ENCODE measurements at regions not wholly inside any gene's neighbourhood (a gene's known extent, or its start where the extent isn't known, plus 50 kb on each side); places are given as distances from the start of the nearest gene placed in this dataset.
A peak's percentile ranks its signal among the peaks of the same experiment; 100 is the strongest.
"Not testable (repeated sequence)": the region's sequence is repeated elsewhere in the genome, so short reads cannot be mapped to it uniquely, and the experiment has no call there.

DNA sequence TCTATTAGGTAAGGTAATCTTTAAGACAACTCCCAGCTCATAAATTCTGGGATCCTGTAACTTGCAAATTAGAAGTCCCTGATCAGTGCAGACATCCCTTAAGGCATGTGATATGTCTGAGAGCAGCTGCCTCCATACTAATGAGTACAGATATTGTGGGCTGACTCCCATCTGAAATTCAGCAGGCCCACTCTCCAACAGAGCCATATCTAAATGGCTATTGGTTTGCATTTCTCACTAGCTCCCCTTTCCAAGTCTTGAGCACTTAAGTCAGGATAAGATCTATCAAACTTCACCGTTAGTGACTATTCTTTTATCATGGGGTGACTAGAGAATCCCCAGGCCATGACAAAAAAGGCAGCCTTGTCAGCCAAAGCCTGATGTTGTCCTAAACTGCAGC, 785.4 kb downstream of the IPMK start:
- no peak for DNase-seq

DNA sequence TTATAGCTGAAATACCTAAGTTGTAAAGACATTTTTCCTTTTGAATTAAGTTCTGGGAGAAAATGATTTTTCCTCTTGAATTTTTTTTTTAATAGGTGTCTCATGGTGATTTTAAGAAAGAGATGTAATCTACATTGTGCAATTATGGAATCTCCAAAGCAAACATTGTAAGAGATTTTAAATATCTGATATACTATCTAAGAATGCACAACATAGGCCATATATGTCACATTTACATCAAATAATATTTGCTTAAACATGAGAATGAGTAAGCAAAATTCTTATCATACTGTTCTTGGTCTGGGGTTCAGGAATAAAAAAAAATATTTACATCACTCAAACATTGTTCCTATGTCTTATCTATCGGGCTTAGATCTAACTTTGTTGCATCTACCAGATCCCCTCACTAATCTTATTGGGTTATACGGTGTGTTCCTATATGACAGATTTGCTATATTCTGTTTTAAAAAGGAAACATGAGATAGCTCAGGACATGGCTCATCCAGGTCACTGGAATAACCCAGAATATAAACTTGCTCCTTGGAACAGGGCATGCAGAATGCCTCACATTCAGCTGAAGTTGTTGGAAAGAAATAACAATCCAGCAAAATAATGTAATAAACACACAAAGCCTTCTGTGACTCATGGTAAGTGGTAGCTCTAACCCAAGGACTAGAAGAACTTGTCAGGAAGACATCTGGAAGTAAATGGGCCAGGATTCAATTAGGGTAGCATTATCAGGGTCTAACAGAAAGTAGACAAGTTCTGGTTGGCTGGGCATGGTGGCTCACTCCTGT, 794.7 kb downstream of the IPMK start:
- no peak for DNase-seq

DNA sequence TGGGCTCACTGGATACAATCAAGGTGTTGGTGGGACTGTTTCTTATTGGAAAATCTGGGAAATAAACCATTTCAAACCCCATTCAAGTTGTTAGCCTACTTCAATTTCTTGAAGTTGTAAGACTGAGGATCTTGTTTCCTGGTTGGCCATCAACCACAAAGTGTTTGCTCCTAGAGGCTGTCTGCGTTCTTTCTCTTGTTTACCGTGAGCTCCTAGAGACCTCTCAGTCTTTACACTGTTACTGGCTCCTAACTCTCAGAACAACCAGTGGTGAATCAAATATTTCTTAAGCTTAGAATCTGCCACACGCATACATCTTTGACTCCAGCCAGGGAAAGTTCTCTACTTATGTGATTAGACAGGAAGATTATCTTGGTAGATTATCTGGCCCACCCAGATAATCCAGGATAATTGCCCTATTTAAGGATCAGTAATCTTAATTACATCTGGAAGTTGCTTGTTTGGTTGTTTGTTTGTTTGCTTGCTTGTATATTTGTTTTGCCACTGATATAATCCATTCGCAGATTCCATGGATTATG, 798.7 kb downstream of the IPMK start:
- no peak for DNase-seq

DNA sequence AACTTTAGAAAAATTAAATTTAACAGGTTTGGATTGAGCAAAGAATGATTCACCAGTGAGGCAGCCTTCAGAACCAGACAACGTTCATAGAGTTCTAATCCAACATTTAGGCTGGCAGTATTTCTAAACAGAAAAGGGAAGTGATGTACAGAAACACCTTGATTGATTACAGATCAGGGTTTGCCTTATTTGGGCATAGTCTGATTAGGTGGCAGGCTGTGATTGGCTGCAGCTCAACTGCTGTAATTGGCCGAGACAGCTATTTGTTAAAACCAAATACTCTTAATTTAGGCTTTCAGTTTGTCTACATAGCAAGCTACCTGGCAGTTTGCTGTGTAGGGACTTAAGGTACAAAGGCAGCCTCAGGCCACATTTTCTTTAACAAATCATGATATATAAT, 802.5 kb downstream of the IPMK start:
- DNase-seq: no peak

DNA sequence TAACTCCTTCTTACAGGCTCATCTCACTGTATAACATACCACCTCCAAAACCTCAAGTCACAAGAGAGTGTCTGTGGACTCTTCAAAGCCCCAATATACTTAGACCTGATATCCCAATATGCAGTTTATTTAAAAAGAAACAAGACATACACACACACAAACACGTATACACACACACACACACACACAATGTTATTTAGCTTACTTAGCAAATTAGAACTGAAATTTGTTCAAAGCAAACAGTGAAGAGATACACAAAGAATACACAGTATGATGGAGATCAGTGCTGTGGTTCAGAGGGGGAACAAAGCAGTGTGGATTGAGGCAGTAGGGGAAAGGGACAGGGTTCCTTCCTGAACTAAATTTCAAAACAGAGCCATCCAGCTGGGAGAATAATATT, 807.2 kb downstream of the IPMK start:
- DNase-seq: no peak

DNA sequence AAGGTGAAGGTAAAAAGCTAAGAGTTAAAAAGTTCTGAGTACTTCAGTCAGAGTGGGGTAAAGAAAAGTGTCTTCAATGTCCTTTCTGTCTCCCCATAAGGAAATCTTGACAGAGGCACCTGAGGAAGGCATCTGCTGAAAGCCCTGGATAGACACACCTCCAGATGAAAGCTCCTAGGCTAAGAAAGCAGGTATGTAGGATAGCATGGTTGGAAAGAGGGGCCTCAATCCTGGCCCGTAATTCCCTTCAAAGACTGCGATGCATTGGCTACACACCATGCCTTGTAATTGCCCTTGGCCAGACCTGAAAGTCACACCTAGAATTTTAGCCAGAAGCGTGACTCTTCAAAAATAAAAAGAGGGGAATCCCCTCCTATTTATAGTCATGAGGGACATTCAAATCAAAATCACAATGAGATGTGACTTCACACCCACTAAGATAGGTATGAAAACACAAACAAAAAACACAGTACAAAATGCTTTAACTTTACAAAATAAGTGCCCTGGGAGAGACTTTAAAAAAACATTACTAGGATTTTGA, 809.7 kb downstream of the IPMK start:
- no peak for DNase-seq

DNA sequence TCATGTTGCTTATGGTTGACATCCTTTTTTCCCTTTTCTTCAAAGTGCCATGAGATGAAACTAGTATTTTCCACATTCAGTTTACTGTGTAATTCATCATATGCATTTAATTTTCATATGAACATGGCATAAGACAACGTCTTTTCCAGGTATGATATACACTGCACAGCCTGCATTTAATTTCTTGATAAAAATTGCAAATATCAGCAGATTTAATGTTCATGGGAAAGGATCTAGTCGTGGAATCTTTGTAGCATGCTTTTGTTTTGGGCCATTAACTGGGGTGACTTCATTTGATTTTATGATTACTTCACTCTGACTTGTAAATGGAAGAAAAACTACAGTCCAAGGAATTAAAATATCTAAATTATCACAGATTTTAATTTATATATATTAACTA, 837.3 kb downstream of the IPMK start:
- DNase-seq: no peak

DNA sequence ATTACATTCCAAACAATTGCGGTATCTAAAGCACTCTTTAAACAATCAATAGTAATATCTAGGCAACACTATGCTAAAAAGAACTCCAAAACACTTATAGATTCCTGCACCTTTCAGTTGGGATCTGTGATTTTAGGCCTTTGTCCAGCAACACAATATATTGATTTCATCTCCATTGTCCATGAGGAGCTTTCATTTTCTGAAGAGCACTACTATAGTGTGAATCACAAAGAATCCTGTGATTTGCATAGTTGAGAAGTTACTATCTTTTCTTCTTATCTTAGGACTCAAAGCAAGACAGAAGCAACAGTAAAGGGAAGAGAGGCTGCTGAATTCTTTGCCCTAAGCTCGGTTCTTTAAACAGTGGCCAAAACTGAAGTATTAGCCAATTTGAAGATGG, 846.8 kb downstream of the IPMK start:
- DNase-seq: no peak

DNA sequence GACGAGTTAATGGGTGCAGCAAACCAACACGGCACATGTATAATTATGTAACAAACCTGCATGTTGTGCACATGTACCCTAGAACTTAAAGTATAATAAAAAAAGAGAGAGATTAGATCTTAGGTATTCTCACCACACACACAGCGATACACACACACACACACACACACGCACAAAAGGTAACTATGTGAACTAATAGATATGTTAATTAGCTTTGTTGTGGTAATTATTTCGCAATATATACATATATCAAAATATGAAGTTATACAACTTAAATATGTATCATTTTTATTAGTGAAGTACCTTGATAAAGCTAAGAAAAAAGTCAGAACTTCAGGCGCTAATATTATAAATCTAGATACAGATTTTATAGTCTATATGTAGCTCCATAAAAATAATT, 849.2 kb downstream of the IPMK start:
- DNase-seq: no peak

DNA sequence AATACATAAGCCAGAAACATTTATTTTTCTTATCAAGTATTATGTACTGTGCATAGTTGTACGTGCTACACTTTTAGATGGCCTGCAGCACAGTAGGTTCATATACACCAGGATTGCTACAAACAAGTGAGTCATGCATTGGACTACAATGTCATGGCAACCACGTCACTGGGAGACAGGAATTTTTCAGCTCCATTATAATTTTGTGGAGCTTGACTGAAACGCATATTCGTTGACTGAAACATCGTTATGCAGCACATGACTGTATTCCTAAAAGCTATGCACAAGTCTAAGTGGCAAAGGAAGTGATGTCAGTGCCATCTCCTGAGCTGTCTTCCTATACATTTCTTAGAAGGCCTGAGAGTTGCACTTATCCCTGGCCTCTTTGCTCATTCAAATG, 871.8 kb downstream of the IPMK start:
- DNase-seq: no peak

DNA sequence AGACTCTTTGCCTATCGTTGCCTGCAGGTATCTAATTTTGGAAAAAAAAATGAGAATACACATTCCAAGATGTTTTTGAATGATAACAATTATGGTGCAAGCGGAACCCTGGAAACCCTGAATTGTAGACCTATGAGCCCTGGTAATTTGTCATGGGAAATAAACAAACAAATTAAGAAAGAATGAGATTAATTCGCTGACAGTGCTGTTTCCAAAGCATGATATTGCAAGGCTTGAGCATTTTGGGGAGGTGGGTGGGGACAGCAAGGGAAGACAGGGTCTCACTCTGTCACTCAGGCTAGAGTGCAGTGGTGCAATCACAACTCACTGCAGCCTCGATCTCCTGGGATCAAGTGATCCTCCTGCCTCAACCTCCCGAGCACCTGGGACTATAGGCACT, 900.3 kb downstream of the IPMK start:
- no peak for DNase-seq

DNA sequence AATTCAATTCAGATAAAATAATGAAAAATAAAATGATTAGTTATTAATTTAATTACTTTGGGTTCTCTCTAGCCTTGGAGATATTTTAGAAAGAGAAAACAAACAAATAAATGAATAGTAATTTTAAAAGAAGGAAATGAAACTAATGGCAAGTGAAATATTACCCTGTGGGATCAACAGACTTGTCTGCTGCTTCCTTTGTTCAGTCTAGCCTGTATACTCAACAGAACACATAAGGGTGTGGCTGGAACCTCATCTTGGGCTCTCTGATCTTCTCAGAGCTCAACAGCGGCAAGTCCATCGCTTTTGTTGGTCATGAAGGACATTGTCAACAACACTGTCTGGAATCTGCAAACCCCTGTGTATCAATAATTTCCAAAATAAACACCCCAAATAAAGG, 904.9 kb downstream of the IPMK start:
- no peak for DNase-seq

DNA sequence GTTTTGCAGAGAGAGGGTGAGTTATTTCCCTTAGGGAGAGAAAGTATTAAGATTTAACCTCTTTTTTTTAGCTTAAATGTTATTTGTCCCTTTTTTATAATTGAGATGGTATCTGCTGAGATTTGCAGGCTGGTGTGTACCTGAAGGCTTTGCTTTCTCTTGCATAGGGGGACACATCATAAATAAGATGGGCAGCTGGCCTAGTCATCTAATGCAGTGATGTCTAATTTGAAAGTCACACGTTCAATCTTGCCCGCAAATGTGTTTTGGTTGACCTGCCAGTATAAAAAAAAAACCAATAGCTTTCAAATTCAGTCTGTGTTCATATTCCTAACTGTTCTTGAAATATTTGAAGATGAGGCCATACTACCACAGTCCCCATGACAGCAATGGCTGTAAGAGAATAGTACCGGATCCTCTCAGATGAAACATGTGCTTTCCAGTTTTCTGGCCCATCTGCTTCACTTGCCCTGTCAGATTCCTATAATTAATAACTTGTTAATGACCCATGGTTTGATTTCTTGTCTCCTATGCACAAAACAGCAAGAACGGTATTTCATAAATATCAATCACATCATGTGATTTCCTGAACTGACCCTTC, 914.2 kb downstream of the IPMK start:
- DNase-seq: no peak

DNA sequence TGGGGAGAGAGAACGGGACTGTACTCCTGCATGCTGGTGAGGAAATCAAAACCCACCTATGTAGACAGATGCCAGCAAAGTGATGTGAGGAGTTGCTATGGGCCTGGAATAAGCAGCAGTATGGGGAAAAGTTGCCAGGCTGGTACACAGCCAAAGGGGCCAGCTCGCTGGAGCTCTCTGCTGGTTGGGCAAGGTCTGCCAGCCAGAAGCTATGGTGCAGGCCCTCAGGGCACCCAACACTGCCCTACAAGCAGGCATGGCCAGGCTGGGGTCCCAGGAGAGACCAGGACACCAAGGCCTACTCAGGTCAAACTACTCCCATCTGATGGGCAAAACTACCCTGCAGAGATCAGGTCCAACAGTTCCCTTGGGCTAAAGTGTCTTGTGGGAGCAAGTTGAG, 916.6 kb downstream of the IPMK start:
- DNase-seq: no peak

DNA sequence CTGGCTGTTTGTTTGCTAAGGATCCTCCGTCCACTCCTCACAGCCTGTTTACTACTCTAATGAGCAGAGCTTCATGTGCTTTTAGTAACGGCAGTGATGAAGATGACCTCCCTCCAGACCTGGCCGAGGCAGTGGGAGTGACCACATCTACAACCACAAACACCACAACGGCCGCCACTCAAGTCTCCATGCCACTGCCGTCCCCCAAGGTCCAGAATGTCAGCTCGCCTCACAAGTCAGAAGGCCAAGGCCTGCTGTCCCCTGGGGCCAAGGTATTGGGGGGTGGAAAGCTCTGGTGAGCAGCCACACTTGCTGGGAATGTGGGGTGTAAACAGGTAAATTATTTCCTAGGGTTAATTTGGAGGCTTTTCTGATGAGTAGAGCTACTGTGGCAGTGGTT, 926.4 kb downstream of the IPMK start:
- DNase-seq: no peak

DNA sequence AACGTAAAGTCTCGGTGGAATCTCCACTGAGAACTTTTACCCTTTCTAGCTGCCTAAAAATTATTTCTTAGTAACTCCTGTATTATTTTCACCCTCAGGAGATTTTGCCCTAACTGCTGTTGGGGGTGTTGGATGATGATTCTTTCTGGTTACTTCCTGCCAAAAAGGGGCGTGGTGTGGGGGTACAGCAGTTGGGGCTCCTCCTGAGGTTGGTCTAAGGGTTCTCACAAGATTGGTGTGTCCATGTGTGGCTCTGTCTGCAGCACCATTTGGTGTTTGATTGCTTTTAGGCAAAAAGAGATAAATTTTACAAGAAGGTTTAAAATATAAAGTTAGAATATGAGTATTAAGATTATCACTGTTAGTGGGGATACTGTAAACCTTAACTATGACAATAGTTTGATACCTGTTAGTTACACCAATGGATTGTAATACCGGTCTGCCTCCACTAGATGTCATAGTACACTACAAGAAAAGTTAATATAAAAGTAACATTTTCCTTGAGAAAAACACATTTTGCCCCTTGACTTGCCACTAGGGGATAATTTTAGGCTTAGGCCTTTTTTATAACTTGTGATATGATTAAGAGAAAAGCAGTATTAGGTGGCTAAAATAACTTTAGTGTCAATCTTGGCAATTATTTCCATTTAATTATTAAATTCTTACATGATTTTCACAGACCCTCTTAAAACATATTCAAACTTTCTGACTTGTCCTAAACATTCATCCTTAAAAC, 928.7 kb downstream of the IPMK start:
- peak; percentile 83 for DNase-seq

DNA sequence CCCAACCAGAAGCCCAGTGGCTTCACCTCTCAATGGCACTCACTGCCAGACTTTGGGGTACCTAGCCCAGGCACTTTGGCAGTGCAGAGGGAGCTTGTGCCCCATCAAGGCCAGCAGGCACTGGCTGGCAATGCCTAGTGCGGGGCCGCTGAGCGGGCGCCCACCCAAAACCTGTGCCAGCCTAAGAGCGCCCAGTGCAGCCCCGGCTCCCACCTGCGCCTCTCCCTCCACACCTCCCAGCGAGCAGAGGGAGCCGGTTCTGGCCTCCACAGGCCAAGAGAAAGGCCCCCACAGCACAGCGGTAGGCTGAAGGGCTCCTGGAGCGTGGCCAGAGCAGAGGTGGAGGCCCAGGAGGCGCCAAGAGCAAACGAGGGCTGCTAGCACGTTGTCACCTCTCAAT, 930.8 kb downstream of the IPMK start:
- no peak for DNase-seq

DNA sequence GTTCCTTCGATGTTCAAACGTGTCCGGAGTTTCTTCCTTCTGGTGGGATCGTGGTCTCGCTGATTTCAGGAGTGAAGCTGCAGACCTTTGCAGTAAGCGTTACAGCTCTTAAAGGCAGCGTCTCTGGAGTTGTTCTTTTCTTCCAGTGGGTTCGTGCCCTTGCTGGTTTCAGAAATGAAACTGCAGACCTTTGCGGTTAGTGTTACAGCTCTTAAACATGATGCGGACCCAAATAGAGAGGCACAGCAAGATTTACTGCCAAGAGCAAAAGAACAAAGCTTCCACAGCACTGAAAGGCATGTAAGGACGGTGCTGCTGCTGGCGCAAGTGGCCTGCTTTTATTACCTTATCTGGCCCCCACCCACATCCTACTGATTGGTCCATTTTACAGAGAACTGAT, 931.4 kb downstream of the IPMK start:
- no peak for DNase-seq

DNA sequence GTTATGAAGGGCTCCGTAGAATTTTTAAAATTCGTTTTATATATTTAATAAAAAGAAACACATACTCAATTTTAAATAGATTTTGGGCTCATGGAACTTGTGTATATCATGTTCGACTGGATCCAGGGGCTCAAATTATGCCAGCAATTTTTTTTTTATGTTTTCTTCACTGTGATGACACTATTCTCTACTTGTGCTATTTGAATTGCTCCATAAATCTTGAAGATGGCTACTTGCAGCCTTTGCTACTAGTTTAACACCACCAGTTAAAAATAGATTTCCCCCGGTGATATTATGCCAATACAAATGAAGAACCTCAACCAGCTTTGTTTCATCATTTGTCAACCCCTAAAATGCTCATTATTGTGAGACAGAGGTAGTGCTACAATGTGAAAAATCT, 933.2 kb downstream of the IPMK start:
- DNase-seq: no peak

DNA sequence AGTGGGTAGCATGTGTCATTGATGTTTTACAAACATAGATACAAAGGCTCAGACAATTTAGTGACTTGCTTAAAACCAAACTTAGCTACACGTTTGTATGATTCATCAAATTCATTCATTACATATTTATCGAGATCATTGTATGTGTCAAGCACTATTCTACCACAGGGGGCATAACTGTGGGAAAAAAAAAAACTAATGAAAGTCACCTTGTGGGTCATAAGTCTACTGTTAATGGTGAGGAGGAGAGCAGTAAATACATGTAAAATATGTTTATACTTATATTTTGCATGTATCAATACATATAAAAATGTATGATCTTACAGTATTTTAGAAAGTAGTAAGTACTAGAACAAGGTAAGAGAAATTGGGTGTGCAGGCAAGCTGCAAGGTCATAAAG, 933.8 kb downstream of the IPMK start:
- no peak for DNase-seq

DNA sequence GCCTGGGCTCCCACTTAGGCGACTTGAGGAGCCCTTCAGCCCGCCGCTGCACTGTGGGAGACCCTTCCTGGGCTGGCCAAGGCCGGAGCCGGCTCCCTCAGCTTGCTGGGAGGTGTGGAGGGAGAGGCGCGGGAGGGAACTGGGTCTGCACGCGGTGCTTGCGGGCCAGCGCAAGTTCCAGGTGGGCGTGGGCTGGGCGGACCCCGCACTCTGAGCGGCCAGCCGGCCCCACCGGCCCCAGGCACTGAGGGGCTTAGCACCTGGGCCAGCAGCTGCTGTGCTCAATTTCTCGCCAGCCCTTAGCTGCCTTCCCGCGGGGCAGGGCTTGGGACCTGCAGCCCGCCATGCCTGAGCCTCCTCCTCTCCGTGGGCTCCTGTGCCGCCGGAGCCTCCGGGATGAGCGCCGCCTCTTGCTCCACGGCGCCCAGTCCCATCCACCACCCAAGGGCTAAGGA, 946.3 kb downstream of the IPMK start:
- not testable (repeated sequence) for DNase-seq

DNA sequence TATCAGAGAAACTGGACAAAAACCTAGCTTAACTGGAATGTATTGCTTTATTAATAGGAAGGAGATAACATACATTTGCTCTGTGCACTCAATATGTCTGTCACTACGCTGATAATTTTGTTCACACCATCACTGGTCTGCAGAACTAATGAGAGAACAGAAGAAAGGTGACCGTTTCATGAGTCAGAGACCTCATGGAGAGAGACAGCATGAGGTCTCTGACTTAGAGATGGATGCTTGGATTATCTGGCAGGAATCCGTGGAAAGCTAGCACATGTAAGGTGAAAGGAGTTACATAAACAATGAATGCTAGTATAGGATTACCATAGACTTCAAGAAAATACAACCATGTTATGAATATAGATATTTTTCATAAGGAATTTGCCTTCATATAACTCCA, 947.3 kb downstream of the IPMK start:
- DNase-seq: no peak

DNA sequence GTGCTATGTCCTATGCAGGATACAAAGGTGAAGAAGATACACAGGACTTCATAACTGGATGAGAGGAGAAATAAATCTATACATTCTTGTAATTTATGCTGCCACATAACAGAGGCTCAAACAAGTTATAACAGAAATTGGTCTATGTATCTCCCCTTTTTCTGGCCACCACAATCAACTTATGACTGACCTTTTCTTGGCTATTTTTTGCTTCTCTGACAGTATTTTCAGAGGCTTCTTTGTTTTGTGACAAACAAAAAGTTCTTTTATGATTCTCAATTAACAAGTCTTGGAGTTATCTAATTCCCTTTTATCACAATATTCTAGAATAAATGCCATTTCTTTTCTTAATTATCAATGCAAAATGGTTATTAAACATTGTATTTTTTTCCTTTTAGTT, 953.0 kb upstream of the ZWINT start:
- no peak for DNase-seq

DNA sequence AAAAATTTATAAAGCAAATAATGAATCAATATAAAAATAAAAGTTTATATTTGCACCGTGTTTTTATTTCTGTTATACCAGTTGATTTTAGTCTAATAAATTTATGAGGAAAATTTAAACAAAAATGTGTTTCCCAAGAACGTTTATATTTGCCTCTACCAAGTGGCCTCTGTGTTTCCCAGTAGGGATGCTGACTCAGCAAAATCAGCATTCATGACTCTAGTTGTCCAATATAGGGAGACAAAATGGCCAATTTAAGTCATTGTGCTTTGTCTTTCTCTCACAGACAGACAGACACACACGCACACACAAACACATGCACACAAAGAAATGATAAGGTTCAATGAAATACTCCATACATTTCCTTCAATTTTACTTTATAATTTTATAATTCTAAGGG, 942.5 kb upstream of the ZWINT start:
- peak; percentile 43 for DNase-seq
